Urothelium cell line (cell line): ENCODE measurements at regions not wholly inside any gene's neighbourhood (a gene's known extent, or its start where the extent isn't known, plus 50 kb on each side); places are given as distances from the start of the nearest gene placed in this dataset.

Experiments
- DNase-seq: peaks from one replicate; pipeline ENCODE4 v3.0.0; 2011; ENCODE audit warnings: low spot score, mixed read lengths
- FAIRE-seq: peaks from 2 replicates; lab custom pipeline; 2011; peaks lifted over from hg19 to GRCh38; lab: Jason Lieb, UNC

GRCh38 chr1:78348496-78349284 lies 142.1 kb upstream of the PTGFR start:
- DNase-seq (no peak), FAIRE-seq (no peak)

GRCh38 chr1:78351551-78352216 lies 139.1 kb upstream of the PTGFR start:
- FAIRE-seq = no peak
- no peak for DNase-seq

GRCh38 chr1:78355656-78356055 lies 135.1 kb upstream of the PTGFR start:
- DNase-seq = no peak
- FAIRE-seq = no peak

GRCh38 chr1:78358165-78358564 lies 132.6 kb upstream of the PTGFR start:
- FAIRE-seq (no peak), DNase-seq (no peak)

- no peak for FAIRE-seq
- DNase-seq = no peak
These were observed 131.1 kb upstream of the PTGFR start for GRCh38 chr1:78359666-78360065.

- FAIRE-seq (no peak), DNase-seq (no peak)
These were observed 130.2 kb upstream of the PTGFR start for GRCh38 chr1:78360584-78360983.

GRCh38 chr1:78367700-78368099 lies 123.1 kb upstream of the PTGFR start:
- DNase-seq (no peak), FAIRE-seq (no peak)

- no peak for DNase-seq
- peak; percentile 37 for FAIRE-seq
These were observed 121.2 kb upstream of the PTGFR start for GRCh38 chr1:78369546-78369945.

- FAIRE-seq = no peak
These were observed 120.4 kb upstream of the PTGFR start for GRCh38 chr1:78370356-78370755.

GRCh38 chr1:78370779-78371482 lies 119.8 kb upstream of the PTGFR start:
- DNase-seq (peak; percentile 13), FAIRE-seq (no peak)

More at GRCh38 chr1:78370356-78370755, 120.4 kb upstream of the PTGFR start:
- peak; percentile 9 for DNase-seq

- no peak for DNase-seq
- no peak for FAIRE-seq
These were observed 117.1 kb upstream of the PTGFR start for GRCh38 chr1:78373676-78374075.

- FAIRE-seq (no peak), DNase-seq (no peak)
These were observed 114.8 kb upstream of the PTGFR start for GRCh38 chr1:78375996-78376395.

GRCh38 chr1:78377356-78377928 lies 113.3 kb upstream of the PTGFR start:
- FAIRE-seq (no peak), DNase-seq (no peak)

GRCh38 chr1:78383923-78384322 lies 106.9 kb upstream of the PTGFR start:
- FAIRE-seq (no peak), DNase-seq (no peak)

- DNase-seq (no peak), FAIRE-seq (no peak)
These were observed 104.9 kb upstream of the PTGFR start for GRCh38 chr1:78385744-78386462.

- no peak for DNase-seq
- no peak for FAIRE-seq
These were observed 103.6 kb upstream of the PTGFR start for GRCh38 chr1:78387201-78387600.

- no peak for DNase-seq
- no peak for FAIRE-seq
These were observed 102.9 kb upstream of the PTGFR start for GRCh38 chr1:78387871-78388270.

- DNase-seq (no peak), FAIRE-seq (no peak)
These were observed 102.5 kb upstream of the PTGFR start for GRCh38 chr1:78388275-78388674.

- DNase-seq = no peak
These were observed 89.6 kb upstream of the PTGFR start for GRCh38 chr1:78401148-78401547.

GRCh38 chr1:78408192-78408591 lies 82.6 kb upstream of the PTGFR start:
- DNase-seq (no peak), FAIRE-seq (no peak)

More at GRCh38 chr1:78401148-78401547, 89.6 kb upstream of the PTGFR start:
- no peak for FAIRE-seq

GRCh38 chr1:78408810-78409209 lies 82.0 kb upstream of the PTGFR start:
- no peak for DNase-seq
- no peak for FAIRE-seq
